ENCODE measurements at regions not wholly inside any gene's neighbourhood (a gene's known extent, or its start where the extent isn't known, plus 50 kb on each side); places are given as distances from the start of the nearest gene placed in this dataset.

DNA sequence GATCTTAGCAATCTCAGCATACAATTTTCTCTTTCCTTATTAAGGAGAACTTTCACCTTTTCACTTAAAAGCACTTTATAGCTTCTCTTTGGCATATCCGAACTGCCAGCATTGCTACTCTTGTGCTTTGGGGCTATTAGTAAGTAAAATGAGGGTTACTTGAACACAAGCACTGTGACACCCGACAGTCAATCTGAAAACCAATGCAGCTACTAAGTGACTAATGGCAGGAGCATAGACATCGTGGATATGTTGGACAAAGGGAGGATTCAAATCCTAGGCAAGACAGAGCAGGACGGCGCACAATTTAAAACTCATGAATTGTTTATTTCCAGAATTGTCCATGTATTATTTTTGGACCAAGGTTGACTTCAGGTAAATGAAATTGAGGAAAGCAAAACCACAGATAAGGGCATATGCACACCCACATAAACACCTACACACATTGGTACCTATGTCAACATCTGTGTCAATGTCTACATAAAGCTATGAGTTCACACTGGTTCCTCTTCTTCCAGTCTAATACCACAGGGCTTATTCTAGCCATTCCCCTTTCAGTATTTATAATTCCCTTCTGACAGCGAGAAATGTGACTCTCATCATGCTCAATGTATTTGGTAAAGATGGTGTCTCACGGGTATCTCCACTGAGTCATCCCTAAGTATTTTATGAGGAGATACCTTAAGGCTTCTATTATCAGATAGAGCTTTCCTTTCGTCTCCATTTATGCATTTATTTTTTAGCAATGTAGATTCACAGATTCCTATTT, 75.3 kb upstream of the RALGPS2 start:
- TF ChIP-seq, protein P1, sequence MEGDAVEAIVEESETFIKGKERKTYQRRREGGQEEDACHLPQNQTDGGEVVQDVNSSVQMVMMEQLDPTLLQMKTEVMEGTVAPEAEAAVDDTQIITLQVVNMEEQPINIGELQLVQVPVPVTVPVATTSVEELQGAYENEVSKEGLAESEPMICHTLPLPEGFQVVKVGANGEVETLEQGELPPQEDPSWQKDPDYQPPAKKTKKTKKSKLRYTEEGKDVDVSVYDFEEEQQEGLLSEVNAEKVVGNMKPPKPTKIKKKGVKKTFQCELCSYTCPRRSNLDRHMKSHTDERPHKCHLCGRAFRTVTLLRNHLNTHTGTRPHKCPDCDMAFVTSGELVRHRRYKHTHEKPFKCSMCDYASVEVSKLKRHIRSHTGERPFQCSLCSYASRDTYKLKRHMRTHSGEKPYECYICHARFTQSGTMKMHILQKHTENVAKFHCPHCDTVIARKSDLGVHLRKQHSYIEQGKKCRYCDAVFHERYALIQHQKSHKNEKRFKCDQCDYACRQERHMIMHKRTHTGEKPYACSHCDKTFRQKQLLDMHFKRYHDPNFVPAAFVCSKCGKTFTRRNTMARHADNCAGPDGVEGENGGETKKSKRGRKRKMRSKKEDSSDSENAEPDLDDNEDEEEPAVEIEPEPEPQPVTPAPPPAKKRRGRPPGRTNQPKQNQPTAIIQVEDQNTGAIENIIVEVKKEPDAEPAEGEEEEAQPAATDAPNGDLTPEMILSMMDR (IDR thresholded peaks at IDR 0.05): no peak
- TF ChIP-seq EP300 (IDR thresholded peaks at IDR 0.05) (no peak), JUNB (IDR thresholded peaks at IDR 0.05) (no peak), RAD21 (conservative IDR thresholded peaks at IDR 0.05 in 1 of 2, IDR thresholded peaks at IDR 0.05 in 1 of 2) (no peak), CEBPB (IDR thresholded peaks at IDR 0.05) (no peak), POLR2A (IDR thresholded peaks at IDR 0.05; ENCODE audit: low read length) (no peak)
- TF ChIP-seq, protein P2, sequence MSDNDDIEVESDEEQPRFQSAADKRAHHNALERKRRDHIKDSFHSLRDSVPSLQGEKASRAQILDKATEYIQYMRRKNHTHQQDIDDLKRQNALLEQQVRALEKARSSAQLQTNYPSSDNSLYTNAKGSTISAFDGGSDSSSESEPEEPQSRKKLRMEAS (IDR thresholded peaks at IDR 0.05): no peak
- TF ChIP-seq, protein P3, sequence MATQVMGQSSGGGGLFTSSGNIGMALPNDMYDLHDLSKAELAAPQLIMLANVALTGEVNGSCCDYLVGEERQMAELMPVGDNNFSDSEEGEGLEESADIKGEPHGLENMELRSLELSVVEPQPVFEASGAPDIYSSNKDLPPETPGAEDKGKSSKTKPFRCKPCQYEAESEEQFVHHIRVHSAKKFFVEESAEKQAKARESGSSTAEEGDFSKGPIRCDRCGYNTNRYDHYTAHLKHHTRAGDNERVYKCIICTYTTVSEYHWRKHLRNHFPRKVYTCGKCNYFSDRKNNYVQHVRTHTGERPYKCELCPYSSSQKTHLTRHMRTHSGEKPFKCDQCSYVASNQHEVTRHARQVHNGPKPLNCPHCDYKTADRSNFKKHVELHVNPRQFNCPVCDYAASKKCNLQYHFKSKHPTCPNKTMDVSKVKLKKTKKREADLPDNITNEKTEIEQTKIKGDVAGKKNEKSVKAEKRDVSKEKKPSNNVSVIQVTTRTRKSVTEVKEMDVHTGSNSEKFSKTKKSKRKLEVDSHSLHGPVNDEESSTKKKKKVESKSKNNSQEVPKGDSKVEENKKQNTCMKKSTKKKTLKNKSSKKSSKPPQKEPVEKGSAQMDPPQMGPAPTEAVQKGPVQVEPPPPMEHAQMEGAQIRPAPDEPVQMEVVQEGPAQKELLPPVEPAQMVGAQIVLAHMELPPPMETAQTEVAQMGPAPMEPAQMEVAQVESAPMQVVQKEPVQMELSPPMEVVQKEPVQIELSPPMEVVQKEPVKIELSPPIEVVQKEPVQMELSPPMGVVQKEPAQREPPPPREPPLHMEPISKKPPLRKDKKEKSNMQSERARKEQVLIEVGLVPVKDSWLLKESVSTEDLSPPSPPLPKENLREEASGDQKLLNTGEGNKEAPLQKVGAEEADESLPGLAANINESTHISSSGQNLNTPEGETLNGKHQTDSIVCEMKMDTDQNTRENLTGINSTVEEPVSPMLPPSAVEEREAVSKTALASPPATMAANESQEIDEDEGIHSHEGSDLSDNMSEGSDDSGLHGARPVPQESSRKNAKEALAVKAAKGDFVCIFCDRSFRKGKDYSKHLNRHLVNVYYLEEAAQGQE (IDR thresholded peaks at IDR 0.05): no peak
- TF ChIP-seq, protein P4, sequence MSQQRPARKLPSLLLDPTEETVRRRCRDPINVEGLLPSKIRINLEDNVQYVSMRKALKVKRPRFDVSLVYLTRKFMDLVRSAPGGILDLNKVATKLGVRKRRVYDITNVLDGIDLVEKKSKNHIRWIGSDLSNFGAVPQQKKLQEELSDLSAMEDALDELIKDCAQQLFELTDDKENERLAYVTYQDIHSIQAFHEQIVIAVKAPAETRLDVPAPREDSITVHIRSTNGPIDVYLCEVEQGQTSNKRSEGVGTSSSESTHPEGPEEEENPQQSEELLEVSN (IDR thresholded peaks at IDR 0.05; ENCODE audit: borderline replicate concordance, low read depth): no peak
